ENCODE measurements at regions not wholly inside any gene's neighbourhood (a gene's known extent, or its start where the extent isn't known, plus 50 kb on each side); places are given as distances from the start of the nearest gene placed in this dataset.

DNA sequence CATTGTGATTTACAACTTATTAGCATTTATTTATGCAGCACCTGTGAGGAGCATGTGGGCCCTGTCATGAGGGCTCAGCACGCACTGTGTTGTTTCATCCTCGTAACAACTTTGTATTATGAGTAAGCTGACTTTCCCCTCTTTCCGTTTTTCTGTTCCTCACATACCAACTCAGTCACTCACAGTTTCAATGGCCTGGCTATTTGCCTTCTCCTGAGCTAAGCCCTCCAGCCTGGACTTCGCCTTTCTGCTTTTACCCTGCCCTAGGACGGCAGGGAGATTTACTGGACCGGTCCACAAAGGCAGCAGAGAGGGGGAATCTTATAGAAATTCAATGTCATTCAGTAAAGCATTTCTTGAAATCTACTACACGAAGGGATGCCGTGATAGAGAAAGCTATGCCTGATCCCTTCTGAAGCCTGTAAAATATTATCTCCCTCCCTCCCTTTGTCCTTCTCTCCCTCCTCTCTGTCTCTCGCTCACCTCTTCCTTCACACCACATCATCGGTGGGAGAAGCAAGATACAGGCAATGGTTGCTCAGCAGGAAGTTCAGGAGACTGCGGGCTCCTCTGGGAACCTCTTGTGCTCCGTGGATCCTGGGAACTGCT lies 219.2 kb upstream of the TBX3 start:
- H3K27ac ChIP-seq = no peak overlapping the region
- DNase-seq (ENCODE audit: low spot score) (no peak), ATAC-seq (ENCODE audit: insufficient number of reproducible peaks, low FRiP score, low read depth) (no peak)

DNA sequence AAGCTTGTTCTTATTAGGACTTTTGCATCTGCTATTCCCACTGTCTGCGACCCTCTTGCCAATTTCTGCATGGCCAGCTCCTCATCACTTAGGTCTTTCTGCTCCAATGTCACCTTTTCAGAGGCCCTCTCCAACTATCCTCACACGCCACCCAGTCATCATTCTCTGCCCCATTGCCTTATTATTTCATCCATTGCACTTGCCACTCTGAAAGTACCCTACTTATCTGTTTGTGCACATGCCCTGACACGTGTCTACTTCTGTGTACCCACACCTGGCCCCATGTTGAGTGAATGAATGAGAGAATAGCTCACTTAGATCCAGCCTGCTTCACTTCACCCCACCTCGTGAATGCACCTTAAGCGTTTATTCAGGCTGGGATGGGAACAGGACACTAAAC lies 218.7 kb upstream of the TBX3 start:
- H3K9me3 ChIP-seq = no peaks in the 10 kb centered on the region
- no peak overlapping the region for H3K4me3 ChIP-seq
- H3K4me1 ChIP-seq (ENCODE audit: control insufficient read depth in 1 of 2, low read depth in 2 of 2) = no peaks in the 10 kb centered on the region
- no peaks in the 10 kb centered on the region for H3K27me3 ChIP-seq (replicated peaks; ENCODE audit: insufficient read depth)
- no peak overlapping the region for H3K27ac ChIP-seq
- TF ChIP-seq, protein P1, sequence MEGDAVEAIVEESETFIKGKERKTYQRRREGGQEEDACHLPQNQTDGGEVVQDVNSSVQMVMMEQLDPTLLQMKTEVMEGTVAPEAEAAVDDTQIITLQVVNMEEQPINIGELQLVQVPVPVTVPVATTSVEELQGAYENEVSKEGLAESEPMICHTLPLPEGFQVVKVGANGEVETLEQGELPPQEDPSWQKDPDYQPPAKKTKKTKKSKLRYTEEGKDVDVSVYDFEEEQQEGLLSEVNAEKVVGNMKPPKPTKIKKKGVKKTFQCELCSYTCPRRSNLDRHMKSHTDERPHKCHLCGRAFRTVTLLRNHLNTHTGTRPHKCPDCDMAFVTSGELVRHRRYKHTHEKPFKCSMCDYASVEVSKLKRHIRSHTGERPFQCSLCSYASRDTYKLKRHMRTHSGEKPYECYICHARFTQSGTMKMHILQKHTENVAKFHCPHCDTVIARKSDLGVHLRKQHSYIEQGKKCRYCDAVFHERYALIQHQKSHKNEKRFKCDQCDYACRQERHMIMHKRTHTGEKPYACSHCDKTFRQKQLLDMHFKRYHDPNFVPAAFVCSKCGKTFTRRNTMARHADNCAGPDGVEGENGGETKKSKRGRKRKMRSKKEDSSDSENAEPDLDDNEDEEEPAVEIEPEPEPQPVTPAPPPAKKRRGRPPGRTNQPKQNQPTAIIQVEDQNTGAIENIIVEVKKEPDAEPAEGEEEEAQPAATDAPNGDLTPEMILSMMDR (IDR thresholded peaks at IDR 0.05) = no peak
- no peaks in the 10 kb centered on the region for H3K36me3 ChIP-seq
- ATAC-seq (ENCODE audit: insufficient number of reproducible peaks, low FRiP score, low read depth) (no peak), DNase-seq (ENCODE audit: low spot score) (no peak)

More for the DNA sequence above, 219.2 kb upstream of the TBX3 start:
- Histone ChIP-seq H3K36me3 (no peaks in the 10 kb centered on the region), H3K4me3 (no peak overlapping the region), H3K9me3 (no peaks in the 10 kb centered on the region), H3K4me1 (ENCODE audit: control insufficient read depth in 1 of 2, low read depth in 2 of 2) (no peaks in the 10 kb centered on the region), H3K27me3 (replicated peaks; ENCODE audit: insufficient read depth) (no peaks in the 10 kb centered on the region)
- TF ChIP-seq, protein P1 (IDR thresholded peaks at IDR 0.05) = no peak

DNA sequence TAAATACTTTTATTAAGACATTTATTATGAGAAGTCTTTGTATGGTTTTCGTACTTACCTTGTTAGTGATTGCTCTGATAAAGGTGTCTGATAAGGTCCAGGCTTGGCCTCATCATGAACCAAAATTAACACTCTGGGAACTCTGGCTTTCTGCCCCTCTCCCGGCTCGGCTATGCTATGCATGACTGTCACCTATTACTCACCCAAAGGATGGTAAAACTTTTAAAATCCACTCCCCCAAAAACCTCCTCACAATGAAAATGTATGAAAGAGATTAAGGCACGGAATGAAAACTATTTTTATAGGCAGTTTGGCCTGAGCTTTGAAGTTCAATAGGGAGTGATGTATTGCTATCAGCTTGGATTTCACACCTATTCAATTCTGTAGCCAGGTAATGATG lies 217.3 kb upstream of the TBX3 start:
- no peak for ATAC-seq (ENCODE audit: insufficient number of reproducible peaks, low FRiP score, low read depth)
- TF ChIP-seq, protein P1 (IDR thresholded peaks at IDR 0.05) = no peak
- no peak overlapping the region for H3K4me3 ChIP-seq
- H3K9me3 ChIP-seq = no peaks in the 10 kb centered on the region
- H3K27ac ChIP-seq = no peak overlapping the region
- H3K4me1 ChIP-seq (ENCODE audit: control insufficient read depth in 1 of 2, low read depth in 2 of 2) = no peaks in the 10 kb centered on the region
- no peaks in the 10 kb centered on the region for H3K36me3 ChIP-seq
- no peak for DNase-seq (ENCODE audit: low spot score)
- H3K27me3 ChIP-seq (replicated peaks; ENCODE audit: insufficient read depth) = no peaks in the 10 kb centered on the region

DNA sequence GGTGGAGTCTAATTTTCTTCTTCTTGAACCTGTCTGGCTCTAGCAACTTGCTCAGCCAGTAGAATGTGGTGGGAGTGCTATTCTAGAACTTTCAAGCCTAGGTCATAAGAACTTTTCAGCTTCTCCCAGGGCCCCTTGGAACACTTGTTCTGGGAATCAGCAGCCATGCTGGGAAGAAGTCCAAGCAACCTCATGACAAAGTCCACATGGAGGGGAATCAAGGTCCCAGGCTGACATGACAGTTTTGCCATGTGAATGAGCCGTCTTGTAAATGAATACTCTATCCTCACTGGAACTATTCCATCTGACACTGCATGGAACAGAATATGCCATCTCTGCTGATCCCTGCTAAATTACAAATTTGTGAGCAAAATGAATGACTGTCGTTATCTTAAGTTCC lies 214.2 kb upstream of the TBX3 start:
- no peak for ATAC-seq (ENCODE audit: insufficient number of reproducible peaks, low FRiP score, low read depth)

DNA sequence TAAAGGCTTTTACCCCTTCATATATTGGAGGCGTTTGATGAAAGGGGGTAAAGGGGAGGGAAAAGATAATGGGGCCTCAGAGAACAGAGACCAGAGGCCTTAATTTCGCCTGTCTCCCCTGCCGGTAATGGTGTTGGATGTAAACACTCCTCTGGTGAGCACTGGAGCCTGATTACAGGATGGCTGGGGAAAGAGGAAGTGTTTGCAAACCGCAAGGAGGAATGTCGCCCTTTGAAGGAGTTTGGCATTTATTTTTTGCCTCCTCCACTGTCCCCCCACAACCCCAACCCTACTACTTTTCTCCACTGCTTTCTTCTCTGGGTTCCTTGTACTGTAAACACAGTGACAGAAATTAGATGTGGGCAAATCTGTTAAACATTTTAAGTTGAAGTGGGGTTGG lies 211.9 kb upstream of the TBX3 start:
- Histone ChIP-seq H3K36me3 (no peaks in the 10 kb centered on the region), H3K4me3 (no peak overlapping the region), H3K27me3 (replicated peaks; ENCODE audit: insufficient read depth) (no peaks in the 10 kb centered on the region), H3K4me1 (ENCODE audit: control insufficient read depth in 1 of 2, low read depth in 2 of 2) (no peaks in the 10 kb centered on the region), H3K27ac (no peak overlapping the region), H3K9me3 (no peaks in the 10 kb centered on the region)
- TF ChIP-seq, protein P1 (IDR thresholded peaks at IDR 0.05) = no peak
- no peak for DNase-seq (ENCODE audit: low spot score)
- ATAC-seq (ENCODE audit: insufficient number of reproducible peaks, low FRiP score, low read depth) = no peak

More for the DNA sequence above, 214.2 kb upstream of the TBX3 start:
- Histone ChIP-seq H3K36me3 (no peaks in the 10 kb centered on the region), H3K27me3 (replicated peaks; ENCODE audit: insufficient read depth) (no peaks in the 10 kb centered on the region), H3K4me3 (no peak overlapping the region), H3K9me3 (no peaks in the 10 kb centered on the region), H3K4me1 (ENCODE audit: control insufficient read depth in 1 of 2, low read depth in 2 of 2) (no peaks in the 10 kb centered on the region), H3K27ac (no peak overlapping the region)
- no peak for DNase-seq (ENCODE audit: low spot score)
- TF ChIP-seq, protein P1 (IDR thresholded peaks at IDR 0.05) = no peak

All from thoracic aorta (tissue), 2 donors.